ENCODE measurements at regions not wholly inside any gene's neighbourhood (a gene's known extent, or its start where the extent isn't known, plus 50 kb on each side); places are given as distances from the start of the nearest gene placed in this dataset.

GRCh38 chr2:19656011-19656410 lies 245.8 kb downstream of the TTC32 start:
- ATAC-seq (replicated peaks; ENCODE audit: extremely low read depth, poor library complexity, severe bottlenecking) (no peak), DNase-seq (ENCODE audit: low spot score in 2 of 2) (no peak)
- Mint-ChIP-seq H3K27ac (ENCODE audit: low read depth) (no peak overlapping the region), H3K9me3 (no peaks in the 10 kb centered on the region), H3K4me3 (no peak overlapping the region), H3K4me1 (no peaks in the 10 kb centered on the region), H3K36me3 (ENCODE audit: insufficient read depth) (no peaks in the 10 kb centered on the region), H3K27me3 (peaks cover 14% of the 10 kb centered on the region)

- DNase-seq (ENCODE audit: low spot score in 2 of 2) (no peak), ATAC-seq (replicated peaks; ENCODE audit: extremely low read depth, poor library complexity, severe bottlenecking) (no peak)
- peaks cover 27% of the 10 kb centered on the region for H3K27me3 Mint-ChIP-seq
- no peaks in the 10 kb centered on the region for H3K9me3 Mint-ChIP-seq
- no peaks in the 10 kb centered on the region for H3K4me1 Mint-ChIP-seq
- no peaks in the 10 kb centered on the region for H3K36me3 Mint-ChIP-seq (ENCODE audit: insufficient read depth)
- H3K27ac Mint-ChIP-seq (ENCODE audit: low read depth) = no peak overlapping the region
- no peak overlapping the region for H3K4me3 Mint-ChIP-seq
These were observed 247.3 kb downstream of the TTC32 start for GRCh38 chr2:19654310-19655090.

- no peaks in the 10 kb centered on the region for H3K4me1 Mint-ChIP-seq
- H3K4me3 Mint-ChIP-seq = no peak overlapping the region
- H3K36me3 Mint-ChIP-seq (ENCODE audit: insufficient read depth) = no peaks in the 10 kb centered on the region
- no peaks in the 10 kb centered on the region for H3K9me3 Mint-ChIP-seq
- H3K27me3 Mint-ChIP-seq = peaks cover 27% of the 10 kb centered on the region
- no peak overlapping the region for H3K27ac Mint-ChIP-seq (ENCODE audit: low read depth)
- no peak for DNase-seq (ENCODE audit: low spot score in 2 of 2)
- no peak for ATAC-seq (replicated peaks; ENCODE audit: extremely low read depth, poor library complexity, severe bottlenecking)
These were observed 248.3 kb downstream of the TTC32 start for GRCh38 chr2:19653509-19653908.

GRCh38 chr2:19652811-19653210 lies 249.0 kb downstream of the TTC32 start:
- Mint-ChIP-seq H3K9me3 (no peaks in the 10 kb centered on the region), H3K27me3 (peaks cover 20% of the 10 kb centered on the region), H3K27ac (ENCODE audit: low read depth) (no peak overlapping the region), H3K4me3 (no peak overlapping the region), H3K36me3 (ENCODE audit: insufficient read depth) (no peaks in the 10 kb centered on the region), H3K4me1 (no peaks in the 10 kb centered on the region)
- ATAC-seq (replicated peaks; ENCODE audit: extremely low read depth, poor library complexity, severe bottlenecking) (no peak), DNase-seq (ENCODE audit: low spot score in 2 of 2) (no peak)

- H3K36me3 Mint-ChIP-seq (ENCODE audit: insufficient read depth) = no peaks in the 10 kb centered on the region
- peaks cover 18% of the 10 kb centered on the region for H3K27me3 Mint-ChIP-seq
- H3K9me3 Mint-ChIP-seq = no peaks in the 10 kb centered on the region
- no peak overlapping the region for H3K27ac Mint-ChIP-seq (ENCODE audit: low read depth)
- DNase-seq (ENCODE audit: low spot score in 2 of 2) (no peak), ATAC-seq (replicated peaks; ENCODE audit: extremely low read depth, poor library complexity, severe bottlenecking) (no peak)
- H3K4me1 Mint-ChIP-seq = no peaks in the 10 kb centered on the region
- H3K4me3 Mint-ChIP-seq = no peak overlapping the region
These were observed 250.3 kb downstream of the TTC32 start for GRCh38 chr2:19651466-19651865.

- Mint-ChIP-seq H3K9me3 (no peaks in the 10 kb centered on the region), H3K27ac (ENCODE audit: low read depth) (no peak overlapping the region), H3K27me3 (peaks cover 18% of the 10 kb centered on the region), H3K36me3 (ENCODE audit: insufficient read depth) (no peaks in the 10 kb centered on the region), H3K4me3 (no peak overlapping the region), H3K4me1 (no peaks in the 10 kb centered on the region)
- DNase-seq (ENCODE audit: low spot score in 2 of 2) = no peak
- no peak for ATAC-seq (replicated peaks; ENCODE audit: extremely low read depth, poor library complexity, severe bottlenecking)
These were observed 251.9 kb downstream of the TTC32 start for GRCh38 chr2:19649785-19650380.

GRCh38 chr2:19649142-19649541 lies 252.6 kb downstream of the TTC32 start:
- no peaks in the 10 kb centered on the region for H3K36me3 Mint-ChIP-seq (ENCODE audit: insufficient read depth)
- no peak overlapping the region for H3K4me3 Mint-ChIP-seq
- no peak for ATAC-seq (replicated peaks; ENCODE audit: extremely low read depth, poor library complexity, severe bottlenecking)
- H3K9me3 Mint-ChIP-seq = no peaks in the 10 kb centered on the region
- peaks cover 18% of the 10 kb centered on the region for H3K27me3 Mint-ChIP-seq
- H3K27ac Mint-ChIP-seq (ENCODE audit: low read depth) = no peak overlapping the region
- no peaks in the 10 kb centered on the region for H3K4me1 Mint-ChIP-seq
- DNase-seq (ENCODE audit: low spot score in 2 of 2) = no peak

- Mint-ChIP-seq H3K9me3 (no peaks in the 10 kb centered on the region), H3K36me3 (ENCODE audit: insufficient read depth) (no peaks in the 10 kb centered on the region), H3K4me3 (no peak overlapping the region), H3K4me1 (no peaks in the 10 kb centered on the region), H3K27me3 (peaks cover 18% of the 10 kb centered on the region), H3K27ac (ENCODE audit: low read depth) (no peak overlapping the region)
- DNase-seq (ENCODE audit: low spot score in 2 of 2) = no peak
- ATAC-seq (replicated peaks; ENCODE audit: extremely low read depth, poor library complexity, severe bottlenecking) = no peak
These were observed 253.2 kb downstream of the TTC32 start for GRCh38 chr2:19648583-19648982.

GRCh38 chr2:19646987-19647386 lies 254.8 kb downstream of the TTC32 start:
- H3K27ac Mint-ChIP-seq (ENCODE audit: low read depth) = no peak overlapping the region
- no peaks in the 10 kb centered on the region for H3K9me3 Mint-ChIP-seq
- DNase-seq (ENCODE audit: low spot score in 2 of 2) (no peak), ATAC-seq (replicated peaks; ENCODE audit: extremely low read depth, poor library complexity, severe bottlenecking) (no peak)
- H3K36me3 Mint-ChIP-seq (ENCODE audit: insufficient read depth) = no peaks in the 10 kb centered on the region
- no peak overlapping the region for H3K4me3 Mint-ChIP-seq
- H3K4me1 Mint-ChIP-seq = no peaks in the 10 kb centered on the region
- peaks cover 18% of the 10 kb centered on the region for H3K27me3 Mint-ChIP-seq

- DNase-seq (ENCODE audit: low spot score in 2 of 2) (no peak), ATAC-seq (replicated peaks; ENCODE audit: extremely low read depth, poor library complexity, severe bottlenecking) (no peak)
- no peak overlapping the region for H3K4me3 Mint-ChIP-seq
- H3K27me3 Mint-ChIP-seq = peaks cover 3% of the 10 kb centered on the region
- no peaks in the 10 kb centered on the region for H3K4me1 Mint-ChIP-seq
- H3K27ac Mint-ChIP-seq (ENCODE audit: low read depth) = no peak overlapping the region
- no peaks in the 10 kb centered on the region for H3K36me3 Mint-ChIP-seq (ENCODE audit: insufficient read depth)
- no peaks in the 10 kb centered on the region for H3K9me3 Mint-ChIP-seq
These were observed 257.0 kb downstream of the TTC32 start for GRCh38 chr2:19644763-19645162.

GRCh38 chr2:19643117-19643518 lies 258.7 kb downstream of the TTC32 start:
- Mint-ChIP-seq H3K4me1 (no peaks in the 10 kb centered on the region), H3K27me3 (no peaks in the 10 kb centered on the region), H3K4me3 (no peak overlapping the region), H3K9me3 (no peaks in the 10 kb centered on the region), H3K36me3 (ENCODE audit: insufficient read depth) (no peaks in the 10 kb centered on the region), H3K27ac (ENCODE audit: low read depth) (no peak overlapping the region)
- DNase-seq (ENCODE audit: low spot score in 2 of 2) (no peak), ATAC-seq (replicated peaks; ENCODE audit: extremely low read depth, poor library complexity, severe bottlenecking) (no peak)

GRCh38 chr2:19642501-19642900 lies 259.3 kb downstream of the TTC32 start:
- no peaks in the 10 kb centered on the region for H3K9me3 Mint-ChIP-seq
- ATAC-seq (replicated peaks; ENCODE audit: extremely low read depth, poor library complexity, severe bottlenecking) (no peak), DNase-seq (ENCODE audit: low spot score in 2 of 2) (no peak)
- no peaks in the 10 kb centered on the region for H3K27me3 Mint-ChIP-seq
- no peaks in the 10 kb centered on the region for H3K36me3 Mint-ChIP-seq (ENCODE audit: insufficient read depth)
- H3K4me1 Mint-ChIP-seq = no peaks in the 10 kb centered on the region
- H3K27ac Mint-ChIP-seq (ENCODE audit: low read depth) = no peak overlapping the region
- H3K4me3 Mint-ChIP-seq = no peak overlapping the region

GRCh38 chr2:19635951-19636510 lies 265.8 kb downstream of the TTC32 start:
- DNase-seq (ENCODE audit: low spot score in 2 of 2) (no peak), ATAC-seq (replicated peaks; ENCODE audit: extremely low read depth, poor library complexity, severe bottlenecking) (no peak)
- Mint-ChIP-seq H3K27ac (ENCODE audit: low read depth) (no peak overlapping the region), H3K9me3 (peaks cover 6% of the 10 kb centered on the region), H3K36me3 (ENCODE audit: insufficient read depth) (no peaks in the 10 kb centered on the region), H3K4me3 (no peak overlapping the region), H3K27me3 (peaks cover 19% of the 10 kb centered on the region), H3K4me1 (no peaks in the 10 kb centered on the region)

All from central memory CD8-positive, alpha-beta T cell (primary cell).